Muscle of back (tissue), 3 donors: ENCODE measurements at regions not wholly inside any gene's neighbourhood (a gene's known extent, or its start where the extent isn't known, plus 50 kb on each side); places are given as distances from the start of the nearest gene placed in this dataset.
A peak's percentile ranks its signal among the peaks of the same experiment; 100 is the strongest.
"Not testable (repeated sequence)": the region's sequence is repeated elsewhere in the genome, so short reads cannot be mapped to it uniquely, and the experiment has no call there.

ENCODE experiments used
- DNase-seq, 3 donors: peaks; one replicate each; pipeline versions ENCODE4 v3.0.0 to v3.0.0-alpha.2; 2013

GRCh38 chr12:66774929-66775328, 96.1 kb upstream of the GRIP1 start:
- DNase-seq = no peak

GRCh38 chr12:66775871-66776270, 97.0 kb upstream of the GRIP1 start:
- DNase-seq = peak; percentile 33 to 82 (median 54)

- no peak for DNase-seq
Measured at GRCh38 chr12:66776974-66777373, 98.1 kb upstream of the GRIP1 start.

DNA sequence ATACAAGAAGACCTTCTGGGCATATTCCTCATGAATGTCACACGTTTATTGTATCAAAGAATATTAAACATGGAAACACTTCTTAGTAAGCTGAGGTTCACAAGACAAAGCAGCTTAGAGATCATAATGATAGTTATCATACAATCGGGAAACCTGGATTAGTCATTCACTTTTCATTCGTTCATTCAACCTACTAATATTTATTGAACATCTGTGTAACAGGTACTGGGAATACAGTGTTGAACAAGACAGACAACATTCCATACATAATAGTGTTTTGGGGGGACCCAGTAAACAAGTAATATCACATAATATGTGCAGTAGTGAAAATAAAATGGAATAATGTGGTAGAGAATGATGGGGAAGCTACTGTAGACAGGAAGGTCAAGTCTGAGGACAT, 100.6 kb upstream of the GRIP1 start:
- DNase-seq = no peak

DNA sequence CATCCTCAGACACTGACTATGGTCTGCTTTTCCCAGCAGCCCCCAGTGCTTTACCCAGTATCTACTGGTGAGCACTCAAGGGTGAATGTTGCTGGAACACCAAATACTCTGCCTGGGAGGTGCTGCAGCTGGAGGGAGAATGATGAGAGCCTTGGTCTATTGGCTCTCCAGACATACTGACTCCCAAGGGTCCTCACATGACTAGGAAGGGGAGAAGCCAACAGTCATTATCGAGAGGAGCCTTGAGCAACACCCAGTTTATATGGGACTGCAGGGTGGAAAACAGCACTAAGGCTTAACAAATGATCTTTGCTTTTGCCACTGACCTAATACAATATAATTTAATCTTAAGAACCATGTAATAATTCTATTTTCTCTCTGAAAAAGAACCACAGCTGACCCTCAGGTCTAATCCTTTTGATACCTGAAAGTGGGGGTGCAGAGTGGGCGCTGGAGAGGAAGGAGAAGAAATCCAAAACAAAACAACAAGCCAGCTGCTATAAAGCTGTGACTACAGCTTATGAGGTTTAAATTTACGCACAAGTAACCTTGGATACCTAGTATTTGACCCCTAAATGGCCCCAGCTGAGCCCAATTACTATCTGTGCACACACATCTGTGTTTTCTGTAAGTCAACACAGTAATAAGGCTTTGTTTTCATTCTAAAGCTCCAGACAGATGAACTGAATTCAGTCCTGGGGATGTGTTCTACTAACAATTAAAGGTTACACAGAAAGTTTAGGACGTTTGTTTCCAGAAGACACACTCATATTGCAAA, 107.8 kb upstream of the GRIP1 start:
- peak in 2 of 3 donors; percentile 10 to 61 for DNase-seq

DNA sequence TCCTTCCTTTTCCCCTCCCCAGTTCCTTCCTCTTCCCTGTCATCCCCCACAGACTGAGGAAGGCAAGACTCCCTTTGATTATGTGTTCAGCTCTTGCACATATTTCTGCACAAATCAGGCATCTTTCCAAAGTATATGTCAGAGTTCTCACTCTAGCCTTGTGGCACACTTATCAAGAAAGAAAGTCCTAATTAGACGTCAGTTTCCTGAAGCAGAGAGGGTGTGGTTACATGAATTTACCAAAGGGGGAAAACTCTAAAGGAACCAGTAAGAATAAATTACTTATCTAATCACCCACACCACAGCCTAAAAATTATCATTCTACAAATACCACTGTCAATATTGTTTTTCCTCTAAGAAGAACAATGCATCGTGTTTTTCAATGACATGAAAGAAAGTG, 120.7 kb upstream of the GRIP1 start:
- DNase-seq = no peak

DNA sequence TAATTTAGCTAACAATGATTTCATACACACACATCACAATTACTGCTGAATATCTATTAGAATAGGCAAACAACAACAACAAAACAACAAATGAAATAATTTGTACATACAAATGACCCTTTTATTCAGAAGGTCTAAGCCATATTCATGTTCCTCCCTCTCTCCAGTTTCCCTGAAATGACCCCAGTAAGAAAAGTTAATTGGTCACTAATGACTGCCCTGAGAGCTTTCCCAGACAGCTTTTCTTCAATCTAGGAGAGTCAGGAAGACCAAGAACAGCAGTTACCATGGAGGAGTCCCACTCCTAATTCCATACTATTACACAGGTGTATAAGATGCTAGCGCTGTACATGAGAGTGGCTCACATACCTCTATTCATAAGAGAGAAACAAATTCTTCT, 121.2 kb upstream of the GRIP1 start:
- no peak for DNase-seq

DNA sequence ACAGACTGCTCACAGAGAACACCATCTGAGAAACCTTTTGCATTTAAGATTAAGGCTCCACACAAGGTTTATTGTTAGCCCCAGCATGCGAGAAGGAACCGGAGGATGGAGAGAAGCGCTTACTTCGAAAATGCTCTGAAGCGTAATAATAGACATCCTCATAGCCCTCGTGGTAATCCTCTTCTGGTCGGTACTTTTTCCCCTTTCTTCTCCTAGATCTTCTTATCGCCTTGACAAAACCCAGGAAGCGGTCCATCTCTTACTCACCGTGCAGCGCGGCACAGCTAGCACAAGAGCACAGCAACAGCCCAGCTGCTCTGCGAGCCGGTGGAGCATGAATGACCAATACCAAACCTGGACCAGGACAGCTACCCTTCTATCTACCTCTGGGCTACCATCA, 125.1 kb upstream of the GRIP1 start:
- DNase-seq = no peak

GRCh38 chr12:66804563-66804974, 125.7 kb upstream of the GRIP1 start:
- no peak for DNase-seq

- no peak for DNase-seq
Measured at GRCh38 chr12:66808606-66809005, 129.7 kb upstream of the GRIP1 start.

DNA sequence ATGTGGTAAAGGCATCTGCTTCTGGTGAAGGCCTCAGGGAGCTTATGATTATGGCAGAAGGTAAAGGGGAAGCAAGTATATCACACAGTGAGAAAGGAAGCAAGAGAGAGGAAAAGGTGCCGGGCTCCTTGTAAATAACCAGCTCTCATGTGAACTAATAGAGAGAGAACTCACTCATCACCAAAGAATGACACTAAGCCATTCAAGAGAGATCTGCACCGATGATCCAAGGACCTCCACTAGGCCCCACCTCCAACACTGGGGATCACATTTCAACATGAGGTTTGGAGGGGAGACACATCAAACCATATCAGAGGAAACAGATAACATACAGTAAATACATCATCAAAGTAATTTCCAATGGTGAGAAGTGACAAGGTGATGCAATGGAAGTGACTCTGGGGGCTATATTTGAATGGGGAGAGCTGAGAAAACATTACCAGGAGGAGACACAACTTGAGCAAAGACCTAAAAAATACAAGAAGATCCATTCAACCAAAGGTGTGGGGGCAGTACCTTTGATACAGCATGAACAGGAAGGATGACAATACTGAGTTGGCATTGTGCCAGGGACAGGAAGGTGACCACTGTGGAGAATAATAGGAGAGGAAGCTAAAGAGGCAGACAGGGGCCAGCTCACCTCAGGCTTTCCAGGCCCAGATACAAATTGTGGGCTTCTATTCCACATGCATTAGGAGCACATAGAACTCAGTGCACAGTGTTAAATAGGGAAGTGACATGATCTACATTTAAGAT, 134.4 kb upstream of the GRIP1 start:
- DNase-seq = no peak

DNA sequence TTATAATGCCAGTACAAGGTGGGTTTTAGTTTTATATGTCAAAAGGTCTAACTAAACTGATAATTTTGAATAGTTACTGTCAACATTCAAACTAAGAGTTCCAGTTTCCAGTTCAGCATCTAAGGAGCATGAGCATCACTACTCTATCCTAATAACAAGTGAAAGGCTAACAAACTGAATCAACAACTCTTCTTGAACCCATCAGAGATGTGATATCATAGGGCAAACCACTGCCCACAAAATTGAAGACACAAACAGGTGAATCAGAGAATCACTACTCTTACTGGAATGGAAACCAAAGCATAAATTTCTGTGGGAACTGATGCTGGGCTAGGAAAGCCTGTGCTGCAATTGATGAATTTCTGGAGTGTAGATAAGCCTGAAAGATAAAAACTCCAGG, 140.7 kb upstream of the GRIP1 start:
- no peak for DNase-seq

- no peak for DNase-seq
Measured at GRCh38 chr12:66822961-66823360, 144.1 kb upstream of the GRIP1 start.

DNA sequence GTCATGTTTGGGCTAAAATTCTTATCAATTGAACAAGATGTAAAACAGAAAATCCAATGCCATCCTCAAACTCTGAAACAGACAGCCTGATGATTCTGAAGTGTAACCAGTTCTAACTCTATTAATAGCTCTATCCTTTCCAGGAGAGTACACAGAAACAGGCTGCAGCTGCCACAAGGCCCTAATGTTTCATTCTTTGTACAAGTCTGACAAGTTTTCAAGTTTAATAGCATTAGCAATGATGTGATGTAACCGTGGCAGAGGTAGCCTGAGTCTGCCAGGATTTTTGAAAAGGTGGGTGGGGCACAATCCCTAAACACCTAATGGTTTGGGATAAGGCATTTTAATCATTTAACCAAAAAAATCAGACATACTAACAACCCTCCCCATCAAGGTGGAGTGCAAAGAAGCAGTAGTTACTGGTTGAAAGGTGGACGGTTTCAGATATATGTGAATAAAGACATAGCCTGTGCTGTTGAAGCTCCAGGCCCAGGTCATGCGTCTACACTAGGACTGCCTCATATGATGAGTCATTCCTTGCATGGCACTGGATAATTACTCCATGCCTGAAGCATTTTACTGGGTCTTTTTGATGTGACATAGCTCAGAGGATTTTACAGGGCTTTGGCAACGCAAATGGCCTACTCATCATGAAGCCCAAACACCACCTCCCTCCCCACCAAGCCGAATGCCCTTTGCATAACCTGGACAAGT, 145.1 kb upstream of the GRIP1 start:
- no peak for DNase-seq

- not testable (repeated sequence) for DNase-seq
Measured at GRCh38 chr12:66825921-66826320, 147.0 kb upstream of the GRIP1 start.

DNA sequence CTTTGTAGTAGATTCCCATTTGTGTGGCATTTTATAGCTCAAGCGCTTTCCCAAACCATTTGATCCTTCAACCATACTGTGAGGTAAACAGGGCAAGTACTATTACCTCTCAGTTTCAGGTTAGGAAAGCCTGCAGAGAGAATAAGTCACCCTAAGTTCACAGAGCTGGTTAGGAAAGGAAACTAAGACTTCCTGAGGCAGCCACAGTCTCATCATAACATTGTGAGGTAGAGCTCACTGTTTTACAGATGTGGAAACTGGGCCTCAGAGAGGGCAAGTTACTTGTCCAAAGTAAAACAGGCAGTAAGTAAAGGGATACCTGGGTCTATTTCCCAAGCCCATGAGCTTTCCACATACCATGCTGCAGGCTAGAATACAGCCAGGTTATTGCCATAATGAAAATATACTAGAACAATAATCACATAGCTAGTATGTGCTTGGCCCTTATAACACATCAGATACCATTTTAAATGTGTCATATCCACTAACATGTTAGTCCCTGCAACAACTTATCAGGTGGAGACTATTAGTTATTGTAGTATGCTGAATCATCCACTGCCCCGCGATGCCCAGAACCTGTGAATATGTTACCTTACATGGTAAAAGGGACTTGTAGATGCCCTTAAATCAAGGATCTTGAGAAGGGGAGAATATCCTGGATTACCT, 150.9 kb upstream of the GRIP1 start:
- no peak for DNase-seq

DNA sequence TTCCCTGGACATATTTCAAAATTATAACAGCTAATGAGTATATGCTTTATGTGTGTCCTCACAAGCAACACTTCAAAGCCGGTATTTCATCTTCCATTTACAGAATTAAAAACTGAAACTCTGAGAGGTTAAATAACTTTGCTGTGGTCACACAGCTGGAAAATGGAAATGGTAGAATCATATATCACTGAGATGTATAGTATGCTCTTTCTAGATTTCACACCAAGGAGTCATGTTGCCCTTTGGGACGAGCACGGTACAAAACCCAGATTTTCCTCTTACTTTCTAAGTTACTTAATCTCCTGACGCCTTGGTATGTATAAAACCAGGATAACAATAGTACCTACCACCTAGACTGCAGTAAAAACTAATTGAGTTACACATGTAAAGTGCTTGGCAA, 152.6 kb upstream of the GRIP1 start:
- DNase-seq = no peak

GRCh38 chr12:66832997-66833396, 154.1 kb upstream of the GRIP1 start:
- DNase-seq = no peak

DNA sequence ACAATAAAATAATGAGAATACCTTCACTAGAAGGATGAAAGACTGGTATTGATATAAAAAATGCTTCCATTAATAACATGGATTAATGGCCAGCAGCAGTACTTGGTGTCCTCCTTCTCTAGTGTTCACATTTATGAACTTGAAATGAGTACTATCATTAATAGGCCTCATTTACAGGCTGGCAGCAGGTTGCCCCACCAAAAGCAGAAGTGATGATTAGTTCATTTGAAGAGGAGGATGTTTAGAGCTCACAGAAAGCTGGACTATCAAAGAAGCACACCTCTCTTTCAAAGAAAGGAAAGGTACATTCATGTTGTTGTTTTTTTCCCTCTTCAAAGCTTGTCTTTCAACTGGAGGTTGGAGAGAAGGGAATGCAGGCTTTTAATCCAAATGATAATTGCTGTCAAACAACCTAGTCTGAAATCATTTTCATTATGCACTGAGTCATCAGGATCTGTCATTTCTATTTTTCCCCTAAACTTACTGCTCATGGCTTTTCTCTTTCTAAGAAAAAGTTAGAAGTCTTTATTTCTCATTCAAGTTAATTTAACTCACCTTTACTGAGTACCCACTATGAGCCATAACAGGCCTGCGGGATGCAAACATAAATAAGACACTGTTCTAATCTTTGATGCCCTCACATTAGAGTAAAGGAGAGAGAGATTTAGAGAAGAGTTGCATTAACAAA, 157.9 kb upstream of the GRIP1 start:
- DNase-seq = no peak

- DNase-seq = no peak
Measured at GRCh38 chr12:66837311-66837627, 158.4 kb upstream of the GRIP1 start.

- DNase-seq = no peak
Measured at GRCh38 chr12:66838366-66838765, 159.5 kb upstream of the GRIP1 start.

- DNase-seq = no peak
Measured at GRCh38 chr12:66848967-66849366, 170.1 kb upstream of the GRIP1 start.
